ENCODE measurements at regions not wholly inside any gene's neighbourhood (a gene's known extent, or its start where the extent isn't known, plus 50 kb on each side); places are given as distances from the start of the nearest gene placed in this dataset.

GRCh38 chr3:150179330-150179729 lies 208.6 kb upstream of the PFN2 start:
- H3K9me3 Mint-ChIP-seq (ENCODE audit: low read depth) = peaks cover 2% of the 10 kb centered on the region
- no peak for DNase-seq (ENCODE audit: low spot score)
- peak overlapping the region; percentile 46 for H3K27ac Mint-ChIP-seq (ENCODE audit: unreplicated experiment)
- peaks cover 43% of the 10 kb centered on the region for H3K4me1 Mint-ChIP-seq (ENCODE audit: low read depth)
- H3K27me3 Mint-ChIP-seq (ENCODE audit: low read depth) = no peaks in the 10 kb centered on the region
- TF ChIP-seq CTCF (IDR thresholded peaks at IDR 0.05) = no peak
- no peak overlapping the region for H3K4me3 Mint-ChIP-seq (ENCODE audit: unreplicated experiment)
- H3K36me3 Mint-ChIP-seq (ENCODE audit: low read depth) = no peaks in the 10 kb centered on the region

- H3K4me3 Mint-ChIP-seq (ENCODE audit: unreplicated experiment) = no peak overlapping the region
- H3K36me3 Mint-ChIP-seq (ENCODE audit: low read depth) = no peaks in the 10 kb centered on the region
- peaks cover 56% of the 10 kb centered on the region for H3K4me1 Mint-ChIP-seq (ENCODE audit: low read depth)
- TF ChIP-seq CTCF (IDR thresholded peaks at IDR 0.05) = no peak
- no peaks in the 10 kb centered on the region for H3K27me3 Mint-ChIP-seq (ENCODE audit: low read depth)
- no peak overlapping the region for H3K27ac Mint-ChIP-seq (ENCODE audit: unreplicated experiment)
- DNase-seq (ENCODE audit: low spot score) = no peak
- H3K9me3 Mint-ChIP-seq (ENCODE audit: low read depth) = peaks cover 2% of the 10 kb centered on the region
Observed at GRCh38 chr3:150177673-150178381, 207.1 kb upstream of the PFN2 start.

- H3K27me3 Mint-ChIP-seq (ENCODE audit: low read depth) = no peaks in the 10 kb centered on the region
- peak overlapping the region; percentile 78 for H3K27ac Mint-ChIP-seq (ENCODE audit: unreplicated experiment)
- DNase-seq (ENCODE audit: low spot score) = no peak
- no peaks in the 10 kb centered on the region for H3K9me3 Mint-ChIP-seq (ENCODE audit: low read depth)
- H3K36me3 Mint-ChIP-seq (ENCODE audit: low read depth) = no peaks in the 10 kb centered on the region
- TF ChIP-seq CTCF (IDR thresholded peaks at IDR 0.05) = no peak
- peaks cover 30% of the 10 kb centered on the region for H3K4me1 Mint-ChIP-seq (ENCODE audit: low read depth)
- H3K4me3 Mint-ChIP-seq (ENCODE audit: unreplicated experiment) = no peak overlapping the region
Observed at GRCh38 chr3:150174179-150174578, 203.5 kb upstream of the PFN2 start.

- Mint-ChIP-seq H3K9me3 (ENCODE audit: low read depth) (no peaks in the 10 kb centered on the region), H3K4me3 (ENCODE audit: unreplicated experiment) (no peak overlapping the region)
Observed at GRCh38 chr3:150172356-150172755, 201.7 kb upstream of the PFN2 start.

GRCh38 chr3:150170852-150171520 lies 200.3 kb upstream of the PFN2 start:
- H3K4me3 Mint-ChIP-seq (ENCODE audit: unreplicated experiment) = no peak overlapping the region
- DNase-seq (ENCODE audit: low spot score) = no peak
- no peak overlapping the region for H3K27ac Mint-ChIP-seq (ENCODE audit: unreplicated experiment)
- no peaks in the 10 kb centered on the region for H3K36me3 Mint-ChIP-seq (ENCODE audit: low read depth)
- H3K27me3 Mint-ChIP-seq (ENCODE audit: low read depth) = no peaks in the 10 kb centered on the region
- H3K9me3 Mint-ChIP-seq (ENCODE audit: low read depth) = no peaks in the 10 kb centered on the region
- no peak for TF ChIP-seq CTCF (IDR thresholded peaks at IDR 0.05)
- H3K4me1 Mint-ChIP-seq (ENCODE audit: low read depth) = peaks cover 21% of the 10 kb centered on the region

More at GRCh38 chr3:150172356-150172755, 201.7 kb upstream of the PFN2 start:
- H3K4me1 Mint-ChIP-seq (ENCODE audit: low read depth) = peaks cover 24% of the 10 kb centered on the region
- H3K36me3 Mint-ChIP-seq (ENCODE audit: low read depth) = no peaks in the 10 kb centered on the region
- TF ChIP-seq CTCF (IDR thresholded peaks at IDR 0.05) = no peak
- DNase-seq (ENCODE audit: low spot score) = no peak
- no peaks in the 10 kb centered on the region for H3K27me3 Mint-ChIP-seq (ENCODE audit: low read depth)
- no peak overlapping the region for H3K27ac Mint-ChIP-seq (ENCODE audit: unreplicated experiment)

All from chondrocyte (in vitro differentiated cells).